ENCODE measurements at regions not wholly inside any gene's neighbourhood (a gene's known extent, or its start where the extent isn't known, plus 50 kb on each side); places are given as distances from the start of the nearest gene placed in this dataset.

- Histone ChIP-seq H3K36me3 (replicated peaks in 1 of 2; ENCODE audit: control insufficient read depth in 1 of 2, insufficient read depth in 2 of 2, low read length in 2 of 2) (no peaks in the 10 kb centered on the region), H3K79me2 (ENCODE audit: insufficient read depth, low read length) (no peaks in the 10 kb centered on the region), H3K27ac (ENCODE audit: low read depth in 1 of 2, low read length in 2 of 2) (no peak overlapping the region), H4K20me1 (ENCODE audit: insufficient read depth, low read length) (no peaks in the 10 kb centered on the region), H3K9ac (ENCODE audit: insufficient read depth, low read length, poor library complexity, severe bottlenecking) (no peak overlapping the region), H3K4me2 (replicated peaks; ENCODE audit: extremely low read depth, low read length, poor library complexity, severe bottlenecking) (no peak overlapping the region), H3K27me3 (ENCODE audit: control insufficient read depth in 2 of 2, insufficient read depth in 2 of 2, low read length in 2 of 2) (peaks cover 0 to 6% of the 10 kb centered on the region in 2 donors), H2AFZ (ENCODE audit: insufficient read depth, low read depth, low read length, poor library complexity, severe bottlenecking) (no peak overlapping the region), H3K4me1 (ENCODE audit: control insufficient read depth in 1 of 2, insufficient read depth in 2 of 2, low read length in 2 of 2) (no peaks in the 10 kb centered on the region), H3K9me3 (replicated peaks in 1 of 2; ENCODE audit: control insufficient read depth in 1 of 2, insufficient read depth in 1 of 2, low read length in 2 of 2) (no peaks in the 10 kb centered on the region), H3K4me3 (replicated peaks in 1 of 3; ENCODE audit: low read depth in 2 of 3, low read length in 3 of 3) (no peak overlapping the region)
- TF ChIP-seq, protein P1, sequence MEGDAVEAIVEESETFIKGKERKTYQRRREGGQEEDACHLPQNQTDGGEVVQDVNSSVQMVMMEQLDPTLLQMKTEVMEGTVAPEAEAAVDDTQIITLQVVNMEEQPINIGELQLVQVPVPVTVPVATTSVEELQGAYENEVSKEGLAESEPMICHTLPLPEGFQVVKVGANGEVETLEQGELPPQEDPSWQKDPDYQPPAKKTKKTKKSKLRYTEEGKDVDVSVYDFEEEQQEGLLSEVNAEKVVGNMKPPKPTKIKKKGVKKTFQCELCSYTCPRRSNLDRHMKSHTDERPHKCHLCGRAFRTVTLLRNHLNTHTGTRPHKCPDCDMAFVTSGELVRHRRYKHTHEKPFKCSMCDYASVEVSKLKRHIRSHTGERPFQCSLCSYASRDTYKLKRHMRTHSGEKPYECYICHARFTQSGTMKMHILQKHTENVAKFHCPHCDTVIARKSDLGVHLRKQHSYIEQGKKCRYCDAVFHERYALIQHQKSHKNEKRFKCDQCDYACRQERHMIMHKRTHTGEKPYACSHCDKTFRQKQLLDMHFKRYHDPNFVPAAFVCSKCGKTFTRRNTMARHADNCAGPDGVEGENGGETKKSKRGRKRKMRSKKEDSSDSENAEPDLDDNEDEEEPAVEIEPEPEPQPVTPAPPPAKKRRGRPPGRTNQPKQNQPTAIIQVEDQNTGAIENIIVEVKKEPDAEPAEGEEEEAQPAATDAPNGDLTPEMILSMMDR (IDR thresholded peaks at IDR 0.05), result no peak
- H3K36me3 Mint-ChIP-seq, result no peaks in the 10 kb centered on the region
- no peak for DNase-seq
- intact Hi-C loops (cut with micrococcal nuclease), result no loop called here
- H3K9me3 Mint-ChIP-seq, result peaks cover 0 to 4% (median 0%) of the 10 kb centered on the region in 7 donors
- peaks cover 12 to 16% (median 13%) of the 10 kb centered on the region in 3 donors for H3K27me3 Mint-ChIP-seq (ENCODE audit: low read depth in 3 of 3)
- peaks cover 6% of the 10 kb centered on the region for H3K4me1 Mint-ChIP-seq
- no CpG with 5 or more reads among the region's 6 CpGs for WGBS (ENCODE audit: insufficient coverage)
- no peak overlapping the region for H3K27ac Mint-ChIP-seq
- H3K4me3 Mint-ChIP-seq, result no peak overlapping the region
Measured at GRCh38 chr2:136399667-136400289, 281.8 kb upstream of the CXCR4 start.

- Histone ChIP-seq H2AFZ (ENCODE audit: insufficient read depth, low read depth, low read length, poor library complexity, severe bottlenecking) (no peak overlapping the region), H3K79me2 (ENCODE audit: insufficient read depth, low read length) (no peaks in the 10 kb centered on the region), H3K27me3 (ENCODE audit: control insufficient read depth in 2 of 2, insufficient read depth in 2 of 2, low read length in 2 of 2) (no peaks in the 10 kb centered on the region), H3K4me2 (replicated peaks; ENCODE audit: extremely low read depth, low read length, poor library complexity, severe bottlenecking) (no peak overlapping the region), H3K4me3 (replicated peaks in 1 of 3; ENCODE audit: low read depth in 2 of 3, low read length in 3 of 3) (no peak overlapping the region), H3K4me1 (ENCODE audit: control insufficient read depth in 1 of 2, insufficient read depth in 2 of 2, low read length in 2 of 2) (peaks cover 9 to 14% of the 10 kb centered on the region in 2 donors), H4K20me1 (ENCODE audit: insufficient read depth, low read length) (no peaks in the 10 kb centered on the region), H3K27ac (ENCODE audit: low read depth in 1 of 2, low read length in 2 of 2) (no peak overlapping the region), H3K9ac (ENCODE audit: insufficient read depth, low read length, poor library complexity, severe bottlenecking) (no peak overlapping the region), H3K9me3 (replicated peaks in 1 of 2; ENCODE audit: control insufficient read depth in 1 of 2, insufficient read depth in 1 of 2, low read length in 2 of 2) (no peaks in the 10 kb centered on the region), H3K36me3 (replicated peaks in 1 of 2; ENCODE audit: control insufficient read depth in 1 of 2, insufficient read depth in 2 of 2, low read length in 2 of 2) (no peaks in the 10 kb centered on the region)
- H3K36me3 Mint-ChIP-seq, result no peaks in the 10 kb centered on the region
- H3K27ac Mint-ChIP-seq, result no peak overlapping the region
- no peak overlapping the region for H3K4me3 Mint-ChIP-seq
- WGBS (ENCODE audit: insufficient coverage), result 100% methylated on average over 1 of the region's 2 CpGs
- TF ChIP-seq, protein P1 (IDR thresholded peaks at IDR 0.05), result no peak
- intact Hi-C loops (cut with micrococcal nuclease), result no loop called here
- peaks cover 27% of the 10 kb centered on the region for H3K4me1 Mint-ChIP-seq
- no peak for DNase-seq
- H3K9me3 Mint-ChIP-seq, result peaks cover 0 to 2% (median 0%) of the 10 kb centered on the region in 7 donors
- peaks cover 0 to 2% (median 0%) of the 10 kb centered on the region in 3 donors for H3K27me3 Mint-ChIP-seq (ENCODE audit: low read depth in 3 of 3)
Measured at GRCh38 chr2:136395582-136395981, 277.6 kb upstream of the CXCR4 start.
